GM13977 (cell line): ENCODE measurements at regions not wholly inside any gene's neighbourhood (a gene's known extent, or its start where the extent isn't known, plus 50 kb on each side); places are given as distances from the start of the nearest gene placed in this dataset.

ENCODE experiments used
- DNase-seq: peaks from one replicate; pipeline ENCODE4 v3.0.0; 2012; ENCODE audit warnings: low spot score
- CTCF ChIP-seq: IDR thresholded peaks from 2 replicates; pipeline ENCODE4 v1.5.1; 2012; ENCODE audit warnings: mild to moderate bottlenecking, control low read depth; ENCODE audit not compliant: insufficient read depth; ENCODE audit errors: extremely low read depth, missing control alignments
- in situ Hi-C: fragments of 300-500 bp; cut with MboI; formaldehyde crosslinking; loops from one replicate; pipeline ENCODE4 v1.12.0; 2022; ENCODE audit warnings: low sequenced_read_pairs, low pct_unique_long_range_greater_than_20kb, mixed read lengths, inconsistent platforms; ENCODE audit not compliant: unreplicated experiment

- TF ChIP-seq CTCF, result no peak
- DNase-seq, result no peak
- in situ Hi-C loops, result no loop called here
These were observed 164.8 kb upstream of the STK17B start for GRCh38 chr2:196336207-196336606.

GRCh38 chr2:196336715-196337114 lies 165.3 kb upstream of the STK17B start:
- in situ Hi-C loops, result no loop called here
- DNase-seq, result no peak
- TF ChIP-seq CTCF, result no peak

GRCh38 chr2:196337208-196337953 lies 166.0 kb upstream of the STK17B start:
- in situ Hi-C loops, result no loop called here
- TF ChIP-seq CTCF, result peak; percentile 32
- DNase-seq, result no peak

DNA sequence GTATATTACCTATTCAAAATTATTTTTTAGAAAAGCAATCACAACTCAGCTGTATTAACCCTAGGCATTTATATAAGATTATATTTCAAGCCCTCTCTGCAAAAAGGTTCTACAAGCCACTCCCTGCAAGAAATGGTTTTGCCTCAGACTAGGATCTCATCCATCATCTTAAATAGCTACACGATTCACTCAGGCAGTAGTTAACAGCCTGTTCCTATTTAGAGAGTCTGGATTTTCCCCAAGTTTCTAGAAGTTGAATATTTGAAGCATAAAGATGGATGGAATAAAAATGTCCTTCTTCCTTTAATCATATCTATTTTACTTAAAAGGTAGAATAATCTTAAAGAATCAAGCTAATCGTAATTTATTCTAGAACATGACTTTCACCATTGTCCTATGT lies 167.1 kb upstream of the STK17B start:
- TF ChIP-seq CTCF, result no peak
- in situ Hi-C loops, result no loop called here
- DNase-seq, result no peak

GRCh38 chr2:196341277-196341841 lies 170.0 kb upstream of the STK17B start:
- TF ChIP-seq CTCF, result no peak
- in situ Hi-C loops, result no loop called here
- no peak for DNase-seq

DNA sequence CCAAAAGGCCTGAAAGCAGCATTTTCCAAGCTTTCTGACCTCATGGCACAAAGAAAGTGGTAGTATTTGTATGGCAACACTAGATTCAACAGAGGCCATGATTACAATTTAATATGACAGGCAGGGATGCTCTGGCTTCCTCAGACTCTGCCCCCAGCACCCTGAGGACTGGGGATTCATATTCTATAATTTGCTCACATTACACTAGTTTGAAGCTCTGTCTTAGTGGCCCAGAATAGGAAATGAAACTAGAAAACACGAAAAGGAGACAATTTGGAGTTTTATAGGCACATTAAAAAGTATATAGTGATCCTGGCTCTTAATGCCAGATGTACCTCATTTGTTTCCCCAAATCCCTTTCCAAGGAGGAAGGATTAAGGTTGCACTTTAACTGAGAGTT lies 173.0 kb upstream of the STK17B start:
- DNase-seq, result no peak
- no peak for TF ChIP-seq CTCF
- in situ Hi-C loops, result no loop called here
